Adrenal gland (tissue), 5 donors: ENCODE measurements at regions not wholly inside any gene's neighbourhood (a gene's known extent, or its start where the extent isn't known, plus 50 kb on each side); places are given as distances from the start of the nearest gene placed in this dataset.

Experiments
- CTCF ChIP-seq, 6 experiments: fragments of 450-650 bp in 4 of 6; fragments of 200-600 bp in 2 of 6; sonication (generic) in 1 of 6; IDR thresholded peaks; 1 replicate in 5 of 6; 2 replicates in 1 of 6; pipeline versions ENCODE4 v1.5.1 to v1.8.0; 2016 to 2021; ENCODE audit warnings: antibody characterized with exemption in 6 of 6, mild to moderate bottlenecking in 2 of 6, moderate library complexity in 1 of 6
- POLR2A ChIP-seq, 2 donors: fragments of 450-650 bp; IDR thresholded peaks; one replicate each; pipeline ENCODE4 v1.6.1; 2017; ENCODE audit warnings: antibody characterized with exemption in 2 of 2, mild to moderate bottlenecking in 2 of 2, moderate library complexity in 1 of 2
- donor health status: DM: no; HTN: no; CAD: no.

- TF ChIP-seq POLR2A (IDR thresholded peaks at IDR 0.05): no peak
- TF ChIP-seq CTCF (IDR thresholded peaks at IDR 0.05): no peak
Observed at GRCh38 chr2:217045700-217046475, 186.0 kb upstream of the TNP1 start.
